ENCODE measurements at regions not wholly inside any gene's neighbourhood (a gene's known extent, or its start where the extent isn't known, plus 50 kb on each side); places are given as distances from the start of the nearest gene placed in this dataset.

DNA sequence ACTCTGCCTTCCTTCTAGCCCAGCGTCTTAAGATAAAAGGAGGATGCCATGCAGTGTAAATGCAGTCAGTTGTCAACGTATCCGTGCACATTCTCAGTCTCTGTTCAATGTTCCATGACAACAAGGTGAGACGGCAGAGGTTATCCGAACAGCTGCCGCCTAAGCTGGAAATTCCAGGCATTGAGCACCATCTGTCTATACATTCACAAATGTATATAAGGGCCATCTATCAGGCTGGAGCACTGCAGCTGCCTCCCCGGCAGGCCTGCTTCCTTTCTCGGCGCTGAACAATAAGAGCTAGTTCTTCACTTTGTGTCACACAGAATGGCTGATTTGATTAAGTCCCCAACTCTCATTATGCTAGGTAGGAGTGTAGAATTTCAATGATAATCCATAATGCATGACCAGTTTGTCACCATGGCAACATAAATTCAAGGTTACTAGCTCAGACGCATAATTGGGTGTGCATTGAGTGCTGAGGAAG, 282.2 kb upstream of the SOX11 start:
- POLR2A ChIA-PET, result no interaction called here
- no peak overlapping the region for H3K27ac Mint-ChIP-seq
- H3K9me3 Mint-ChIP-seq, result no peaks in the 10 kb centered on the region
- DNase-seq (no peak), ATAC-seq (ENCODE audit: low read depth) (no peak)
- no peak overlapping the region for H3K4me3 Mint-ChIP-seq
- H3K4me1 Mint-ChIP-seq, result no peaks in the 10 kb centered on the region
- no peaks in the 10 kb centered on the region for H3K27me3 Mint-ChIP-seq
- no peak for TF ChIP-seq CTCF (IDR thresholded peaks at IDR 0.05)
- CTCF ChIA-PET, result no interaction called here
- intact Hi-C loops (cut with micrococcal nuclease), result no loop called here
- no peaks in the 10 kb centered on the region for H3K36me3 Mint-ChIP-seq (ENCODE audit: low read depth)

DNA sequence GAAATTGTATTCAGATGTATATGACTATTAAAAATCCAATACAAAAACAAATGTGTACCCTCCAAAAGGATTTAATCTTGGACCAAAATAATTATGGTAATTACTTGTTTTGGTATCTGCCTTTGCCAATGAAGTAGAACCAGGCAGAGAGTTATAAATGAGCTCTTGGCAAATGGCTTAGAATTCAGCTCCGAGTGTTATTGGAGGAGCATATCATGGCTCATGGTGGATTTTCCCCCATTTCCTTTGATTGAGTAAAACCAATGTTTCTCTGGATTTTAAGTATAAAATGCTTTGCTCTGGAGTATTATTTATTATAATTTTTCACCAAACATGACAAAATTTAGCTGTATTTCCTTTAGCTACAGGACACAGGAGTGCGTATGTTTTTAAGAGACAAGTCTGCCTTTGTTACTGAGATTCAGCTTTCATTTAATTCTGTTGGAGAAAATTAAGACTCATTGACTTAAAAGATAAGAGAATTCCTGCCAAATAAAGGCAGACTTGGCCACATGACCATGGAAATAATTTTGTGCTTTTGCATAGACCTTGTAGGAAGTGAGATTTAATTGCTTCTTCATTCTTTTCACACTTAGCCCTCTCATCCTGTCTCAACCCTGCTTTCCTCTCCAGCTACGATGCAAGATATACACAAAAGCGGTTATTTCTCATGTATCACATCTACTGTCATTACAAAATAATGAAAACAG, 281.0 kb upstream of the SOX11 start:
- DNase-seq (no peak), ATAC-seq (ENCODE audit: low read depth) (no peak)
- no peaks in the 10 kb centered on the region for H3K9me3 Mint-ChIP-seq
- ChIA-PET CTCF (no interaction called here), POLR2A (no interaction called here)
- no peaks in the 10 kb centered on the region for H3K36me3 Mint-ChIP-seq (ENCODE audit: low read depth)
- H3K27me3 Mint-ChIP-seq, result no peaks in the 10 kb centered on the region
- no peak overlapping the region for H3K4me3 Mint-ChIP-seq
- intact Hi-C loops (cut with micrococcal nuclease), result no loop called here
- H3K4me1 Mint-ChIP-seq, result no peaks in the 10 kb centered on the region
- TF ChIP-seq CTCF (IDR thresholded peaks at IDR 0.05), result no peak
- no peak overlapping the region for H3K27ac Mint-ChIP-seq

GRCh38 chr2:5412001-5412400, 280.2 kb upstream of the SOX11 start:
- DNase-seq (no peak), ATAC-seq (ENCODE audit: low read depth) (no peak)
- TF ChIP-seq CTCF (IDR thresholded peaks at IDR 0.05), result no peak
- H3K27ac Mint-ChIP-seq, result no peak overlapping the region
- no peak overlapping the region for H3K4me3 Mint-ChIP-seq
- no peaks in the 10 kb centered on the region for H3K9me3 Mint-ChIP-seq
- H3K4me1 Mint-ChIP-seq, result no peaks in the 10 kb centered on the region
- POLR2A ChIA-PET, result no interaction called here
- CTCF ChIA-PET, result no interaction called here
- intact Hi-C loops (cut with micrococcal nuclease), result no loop called here
- no peaks in the 10 kb centered on the region for H3K36me3 Mint-ChIP-seq (ENCODE audit: low read depth)
- no peaks in the 10 kb centered on the region for H3K27me3 Mint-ChIP-seq

- TF ChIP-seq CTCF (IDR thresholded peaks at IDR 0.05), result no peak
- ChIA-PET CTCF (no interaction called here), POLR2A (no interaction called here)
- intact Hi-C loops (cut with micrococcal nuclease), result no loop called here
- Mint-ChIP-seq H3K36me3 (ENCODE audit: low read depth) (no peaks in the 10 kb centered on the region), H3K9me3 (no peaks in the 10 kb centered on the region), H3K27me3 (no peaks in the 10 kb centered on the region), H3K4me1 (no peaks in the 10 kb centered on the region), H3K4me3 (no peak overlapping the region), H3K27ac (no peak overlapping the region)
- DNase-seq, result no peak
- ATAC-seq (ENCODE audit: low read depth), result no peak
Observed at GRCh38 chr2:5433855-5434254, 258.3 kb upstream of the SOX11 start.

- no peak overlapping the region for H3K4me3 Mint-ChIP-seq
- ATAC-seq (ENCODE audit: low read depth) (no peak), DNase-seq (no peak)
- POLR2A ChIA-PET, result no interaction called here
- TF ChIP-seq CTCF (IDR thresholded peaks at IDR 0.05), result no peak
- no peaks in the 10 kb centered on the region for H3K36me3 Mint-ChIP-seq (ENCODE audit: low read depth)
- no peaks in the 10 kb centered on the region for H3K4me1 Mint-ChIP-seq
- no peak overlapping the region for H3K27ac Mint-ChIP-seq
- intact Hi-C loops (cut with micrococcal nuclease), result no loop called here
- CTCF ChIA-PET, result no interaction called here
- H3K9me3 Mint-ChIP-seq, result peaks cover 2% of the 10 kb centered on the region
- no peaks in the 10 kb centered on the region for H3K27me3 Mint-ChIP-seq
Observed at GRCh38 chr2:5437375-5437774, 254.8 kb upstream of the SOX11 start.

Data from activated B cell treated with CpG ODN at 0.5 μM for 24 hours (primary cell).